ENCODE measurements at regions not wholly inside any gene's neighbourhood (a gene's known extent, or its start where the extent isn't known, plus 50 kb on each side); places are given as distances from the start of the nearest gene placed in this dataset.

- DNase-seq, result no peak
Measured at GRCh38 chr2:204494681-204495080, 50.6 kb upstream of the PARD3B start.

GRCh38 chr2:204495381-204495780 lies 49.9 kb upstream of the PARD3B start:
- DNase-seq, result no peak
